ENCODE measurements at regions not wholly inside any gene's neighbourhood (a gene's known extent, or its start where the extent isn't known, plus 50 kb on each side); places are given as distances from the start of the nearest gene placed in this dataset.
"Not testable (repeated sequence)": the region's sequence is repeated elsewhere in the genome, so short reads cannot be mapped to it uniquely, and the experiment has no call there.

DNA sequence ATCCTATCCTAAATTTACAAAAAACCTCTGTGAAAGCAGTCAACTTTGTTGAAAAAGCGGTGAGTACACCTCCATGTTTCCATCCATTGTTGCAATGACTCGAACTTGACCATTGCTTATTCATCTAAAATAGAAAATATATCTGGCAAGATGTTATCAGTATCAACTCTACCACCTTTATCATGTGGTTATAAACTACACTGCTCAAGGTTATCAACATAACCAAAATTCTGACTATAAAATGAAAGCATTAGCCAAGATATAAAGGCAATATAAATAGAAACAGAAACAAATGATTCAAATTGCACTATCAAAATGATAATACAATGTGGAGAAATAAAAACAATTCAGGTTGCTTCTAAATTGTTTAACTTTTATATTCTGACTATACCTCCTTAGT, 150.0 kb downstream of the AVL9 start:
- not testable (repeated sequence) for DNase-seq

DNA sequence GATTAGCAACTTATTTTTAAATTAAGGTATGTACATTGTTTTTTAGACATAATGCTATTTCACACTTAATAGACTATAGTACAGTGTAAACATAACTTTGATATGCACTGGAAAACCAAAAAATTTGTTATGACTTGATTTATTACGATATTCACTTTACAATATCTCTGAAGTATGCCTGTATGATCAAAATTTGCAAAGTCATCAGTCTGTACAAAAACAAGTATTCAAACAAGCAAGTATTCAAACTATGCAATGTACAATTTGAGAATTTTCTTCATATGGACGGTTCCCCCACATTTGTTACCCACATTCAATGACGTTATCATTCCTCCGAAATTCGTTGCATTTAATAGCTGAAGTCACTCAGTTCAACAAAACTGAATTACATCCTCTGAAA, 147.9 kb downstream of the AVL9 start:
- DNase-seq, result no peak

DNA sequence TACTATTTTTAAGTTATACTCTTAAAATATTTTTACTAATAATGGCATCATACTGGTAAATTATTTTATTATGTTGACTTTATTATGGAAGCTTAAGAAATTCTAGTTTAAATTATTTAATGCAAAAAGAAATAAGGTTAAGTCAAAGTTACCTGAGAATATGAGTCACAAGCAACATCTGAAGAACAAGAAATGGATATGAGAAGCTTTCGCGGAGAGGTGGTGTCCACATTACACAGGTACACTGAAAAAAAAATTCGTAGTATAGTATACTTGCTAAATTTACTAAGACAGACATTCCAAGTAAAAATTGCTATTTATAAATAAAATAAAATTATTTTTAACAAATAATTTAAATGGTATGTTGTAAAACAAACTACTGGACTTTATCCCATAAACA, 143.8 kb downstream of the AVL9 start:
- no peak for DNase-seq

DNA sequence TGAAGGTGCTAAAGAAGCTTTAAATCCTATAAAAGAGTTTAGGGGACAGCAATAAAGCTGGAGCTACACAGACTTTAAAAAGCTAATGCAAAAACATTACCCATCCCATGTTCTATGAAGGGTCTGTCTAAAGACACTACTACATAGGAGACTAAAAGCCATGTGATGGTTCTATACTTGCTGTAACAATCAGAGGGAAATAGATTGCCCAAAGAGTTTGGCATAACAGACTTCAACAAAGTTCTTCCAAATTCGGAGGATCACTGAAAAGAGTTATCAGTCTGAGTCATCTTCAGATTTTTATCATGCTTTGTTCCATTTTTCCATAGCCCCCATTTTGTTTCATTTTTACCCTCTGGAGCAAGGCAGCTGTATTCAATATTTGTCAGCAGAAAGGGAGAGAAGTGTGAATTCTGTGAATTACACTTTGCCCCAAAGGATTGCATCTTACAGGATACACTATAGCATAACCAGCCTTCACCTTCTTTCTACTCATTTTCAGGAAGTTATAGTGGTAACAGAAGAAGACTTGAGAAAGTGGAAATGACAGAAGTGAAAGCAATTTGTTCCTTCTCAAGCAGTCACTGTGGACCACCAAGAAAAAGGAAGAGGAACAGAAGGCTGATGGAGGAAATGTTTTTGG, 143.3 kb downstream of the AVL9 start:
- DNase-seq, result not testable (repeated sequence)

Measured in activated naive CD4-positive, alpha-beta T cell (primary cell).